NCI-H187 (cell line): ENCODE measurements at regions not wholly inside any gene's neighbourhood (a gene's known extent, or its start where the extent isn't known, plus 50 kb on each side); places are given as distances from the start of the nearest gene placed in this dataset.
"Not testable (repeated sequence)": the region's sequence is repeated elsewhere in the genome, so short reads cannot be mapped to it uniquely, and the experiment has no call there.

ENCODE experiments used
- DNase-seq, 2 experiments: peaks; one replicate each; lab custom pipeline; 2025; lab: John Stamatoyannopoulos, UW

GRCh38 chr10:131020775-131021174 lies 290.7 kb downstream of the TCERG1L start:
- DNase-seq, result no peak

DNA sequence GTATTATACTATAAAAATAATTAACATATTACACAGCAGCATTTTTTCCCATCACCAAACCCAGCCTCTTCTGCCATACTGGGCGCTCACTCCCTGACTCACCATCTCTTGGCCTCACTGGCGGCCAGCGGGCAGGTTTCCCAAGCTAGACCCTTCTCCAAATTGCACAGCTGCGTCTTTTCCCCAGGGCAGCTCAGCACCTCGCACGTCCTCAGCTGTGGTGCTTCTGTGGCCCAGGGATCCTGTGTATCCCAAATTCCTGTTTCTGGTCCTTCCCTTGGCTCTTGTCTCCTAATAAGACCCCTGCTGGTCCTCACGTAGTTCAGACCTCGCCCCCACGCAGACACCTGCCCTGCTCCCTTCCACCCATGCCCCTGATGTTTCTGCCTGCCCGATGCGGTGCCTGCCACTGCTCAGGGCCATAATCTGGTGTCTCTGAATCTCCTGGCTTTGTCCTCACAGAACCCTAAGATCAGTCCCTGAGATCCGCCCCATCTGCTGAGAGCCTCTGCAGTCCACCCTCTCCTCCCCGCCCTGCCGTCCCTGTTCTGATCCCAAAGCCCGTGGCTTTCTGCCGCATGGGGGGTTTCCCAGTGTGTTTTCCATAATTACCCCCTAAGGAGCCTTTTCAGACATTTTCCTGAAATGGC lies 290.1 kb downstream of the TCERG1L start:
- DNase-seq, result no peak

GRCh38 chr10:131021969-131022368 lies 289.6 kb downstream of the TCERG1L start:
- no peak for DNase-seq

- no peak for DNase-seq
These were observed 289.2 kb downstream of the TCERG1L start for GRCh38 chr10:131022369-131022768.

- DNase-seq, result no peak
These were observed 288.5 kb downstream of the TCERG1L start for GRCh38 chr10:131022981-131023380.

- DNase-seq, result no peak
These were observed 287.0 kb downstream of the TCERG1L start for GRCh38 chr10:131024259-131025131.

GRCh38 chr10:131025333-131025732 lies 286.2 kb downstream of the TCERG1L start:
- no peak for DNase-seq

DNA sequence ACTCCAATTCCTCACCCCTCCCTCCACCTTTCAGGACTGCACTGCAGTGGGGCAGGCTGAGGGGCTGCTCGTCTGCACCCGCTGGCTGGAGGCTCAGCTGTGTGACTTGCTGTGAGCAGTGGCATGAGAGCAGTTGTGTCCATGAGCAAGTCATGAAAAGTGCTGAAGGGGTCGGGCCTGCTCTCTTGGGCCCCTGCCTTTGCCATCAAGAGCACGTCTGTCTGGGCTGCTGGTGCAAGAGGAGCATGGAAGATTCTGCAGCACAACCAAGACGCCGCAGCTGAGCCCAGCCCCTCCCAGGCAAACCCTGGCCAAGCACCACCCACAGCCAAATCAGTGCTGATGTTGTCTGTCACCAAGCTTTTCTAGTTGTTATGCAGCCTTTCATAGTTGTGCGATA lies 284.3 kb downstream of the TCERG1L start:
- no peak for DNase-seq

DNA sequence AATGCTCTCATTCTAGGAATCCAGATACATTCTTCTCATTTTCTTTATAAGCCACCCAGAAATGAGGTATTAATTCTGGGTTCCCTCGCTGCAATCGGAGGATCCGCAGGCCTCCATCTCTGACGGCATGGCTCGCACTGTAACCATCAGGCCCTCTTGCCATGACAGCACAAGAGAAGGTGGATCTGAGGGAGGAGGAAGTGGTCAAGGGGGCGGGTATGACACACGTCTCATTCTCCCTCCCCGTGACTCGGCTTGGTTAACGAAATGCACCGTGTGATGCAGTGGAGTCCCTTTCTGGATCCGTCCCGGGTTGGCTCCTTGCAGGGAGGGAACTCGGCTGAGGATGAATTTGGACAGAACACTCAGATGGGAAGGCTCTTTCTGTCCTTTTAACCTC lies 280.2 kb downstream of the TCERG1L start:
- DNase-seq, result no peak

- no peak for DNase-seq
These were observed 279.0 kb downstream of the TCERG1L start for GRCh38 chr10:131032329-131033165.

- DNase-seq, result no peak
These were observed 278.1 kb downstream of the TCERG1L start for GRCh38 chr10:131033166-131034085.

DNA sequence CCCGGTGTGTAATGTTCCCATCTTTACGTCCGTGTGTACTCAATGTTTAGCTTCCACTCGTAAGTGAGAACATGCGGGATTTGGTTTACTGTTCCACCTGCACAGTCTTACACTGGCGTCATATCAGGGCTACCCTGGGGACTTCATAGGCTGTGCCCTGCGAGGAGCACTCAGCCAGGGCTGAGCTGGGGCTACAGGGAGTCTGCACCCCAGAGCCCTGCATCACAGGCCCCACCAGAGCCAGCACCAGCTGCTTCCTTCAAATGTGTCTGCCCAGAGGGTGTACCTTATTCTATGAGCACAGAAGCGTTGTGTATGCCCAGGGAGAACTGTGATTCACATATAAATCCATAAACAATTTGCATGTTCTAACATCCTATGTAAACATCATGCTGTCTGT lies 277.1 kb downstream of the TCERG1L start:
- DNase-seq, result no peak

DNA sequence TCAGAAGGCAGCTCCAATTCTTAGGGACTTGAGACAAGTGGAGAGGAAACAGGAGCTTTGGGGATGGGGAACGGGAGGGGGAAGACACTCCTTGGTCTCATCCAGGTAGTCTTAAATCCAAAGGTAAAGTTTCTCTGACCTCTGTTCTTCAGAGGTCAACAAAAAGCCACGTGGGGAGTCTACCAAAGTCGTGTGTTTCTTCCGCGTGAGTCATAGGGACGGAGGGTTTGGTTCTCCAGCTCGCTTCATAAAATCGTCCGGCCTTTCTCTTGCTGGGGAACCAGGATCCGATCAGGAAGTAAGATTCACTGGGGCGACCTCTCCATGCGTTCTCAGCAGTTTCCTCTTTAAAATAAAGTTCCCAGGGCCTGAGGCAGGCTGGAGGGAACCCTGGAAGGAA lies 275.7 kb downstream of the TCERG1L start:
- DNase-seq, result no peak

DNA sequence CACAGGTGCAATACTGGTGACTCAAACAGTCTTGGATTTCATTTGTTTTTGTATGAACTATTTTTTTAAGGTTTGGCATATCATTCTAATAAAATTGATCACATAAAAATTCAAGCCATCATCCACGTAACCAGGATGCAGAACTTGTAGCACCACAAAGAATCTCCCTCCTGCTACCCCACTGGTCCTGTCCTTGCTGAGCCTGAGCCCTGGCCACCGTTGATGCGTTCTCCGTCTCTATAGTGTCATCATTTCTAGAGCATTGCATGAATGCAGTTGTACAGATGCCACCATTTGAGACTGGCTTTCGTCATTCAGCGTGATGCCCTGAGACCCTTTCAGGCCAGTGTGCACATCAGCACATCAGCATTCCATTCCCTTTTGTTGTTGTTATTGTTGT lies 273.5 kb downstream of the TCERG1L start:
- DNase-seq, result no peak

GRCh38 chr10:131041031-131041430 lies 270.5 kb downstream of the TCERG1L start:
- no peak for DNase-seq

DNA sequence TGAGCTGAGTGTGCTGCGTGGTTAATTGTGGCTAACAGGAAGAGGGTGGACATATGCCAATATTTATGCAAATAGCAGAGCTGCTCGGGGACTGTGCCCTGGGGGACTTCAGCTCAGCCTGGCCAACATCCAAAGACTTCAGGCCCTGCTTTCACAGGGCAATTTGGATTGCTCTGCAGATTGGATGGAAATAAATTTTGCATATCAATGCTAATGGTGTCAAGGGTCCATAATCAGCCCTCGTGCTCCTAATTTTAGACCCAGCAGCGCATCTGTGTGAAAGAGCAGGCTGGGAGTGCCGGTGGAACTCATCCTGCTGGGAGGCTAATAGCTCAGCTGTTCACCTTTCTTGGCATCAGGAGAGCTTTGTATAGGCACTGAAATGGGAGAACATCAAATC lies 270.1 kb downstream of the TCERG1L start:
- DNase-seq, result no peak

- not testable (repeated sequence) for DNase-seq
These were observed 269.5 kb downstream of the TCERG1L start for GRCh38 chr10:131042015-131042414.
